Thyroid gland (tissue), 4 donors: ENCODE measurements at regions not wholly inside any gene's neighbourhood (a gene's known extent, or its start where the extent isn't known, plus 50 kb on each side); places are given as distances from the start of the nearest gene placed in this dataset.

Experiments
- CTCF ChIP-seq, 6 experiments: fragments of 200-600 bp in 3 of 6; fragments of 450-650 bp in 3 of 6; sonication (generic) in 3 of 6; IDR thresholded peaks; one replicate each; pipeline ENCODE4 v1.5.1; 2016 to 2019; ENCODE audit warnings: antibody characterized with exemption in 6 of 6, mild to moderate bottlenecking in 2 of 6, inconsistent platforms in 1 of 6, moderate library complexity in 1 of 6
- POLR2A ChIP-seq, 2 donors: fragments of 450-650 bp; IDR thresholded peaks; one replicate each; pipeline ENCODE4 v1.6.1; 2017; ENCODE audit warnings: antibody characterized with exemption in 2 of 2, mild to moderate bottlenecking in 2 of 2, moderate library complexity in 1 of 2

- TF ChIP-seq CTCF (IDR thresholded peaks at IDR 0.05) (no peak), POLR2A (IDR thresholded peaks at IDR 0.05) (no peak)
Measured at GRCh38 chr5:101159006-101159405, 255.9 kb upstream of the ST8SIA4 start.
